MG63 (cell line): ENCODE measurements at regions not wholly inside any gene's neighbourhood (a gene's known extent, or its start where the extent isn't known, plus 50 kb on each side); places are given as distances from the start of the nearest gene placed in this dataset.

Source experiments
- DNase-seq: peaks from one replicate; pipeline ENCODE4 v3.0.0-alpha.2; 2020
- H3K27me3 ChIP-seq: fragments of 250-450 bp; sonication (Bioruptor Pico); 2 replicates; pipeline ENCODE4 v1.5.1; 2020; ENCODE audit warnings: mild to moderate bottlenecking, moderate library complexity
- H3K36me3 ChIP-seq: fragments of 250-450 bp; sonication (Bioruptor Pico); 2 replicates; pipeline ENCODE4 v1.5.1; 2020; ENCODE audit warnings: mild to moderate bottlenecking, moderate library complexity
- H3K4me3 ChIP-seq: fragments of 250-450 bp; sonication (Bioruptor Pico); 2 replicates; pipeline ENCODE4 v1.5.1; 2020; ENCODE audit warnings: mild to moderate bottlenecking, moderate library complexity
- H3K9me3 ChIP-seq: fragments of 250-450 bp; sonication (Bioruptor Pico); 2 replicates; pipeline ENCODE4 v1.5.1; 2020; ENCODE audit warnings: mild to moderate bottlenecking, moderate library complexity

DNA sequence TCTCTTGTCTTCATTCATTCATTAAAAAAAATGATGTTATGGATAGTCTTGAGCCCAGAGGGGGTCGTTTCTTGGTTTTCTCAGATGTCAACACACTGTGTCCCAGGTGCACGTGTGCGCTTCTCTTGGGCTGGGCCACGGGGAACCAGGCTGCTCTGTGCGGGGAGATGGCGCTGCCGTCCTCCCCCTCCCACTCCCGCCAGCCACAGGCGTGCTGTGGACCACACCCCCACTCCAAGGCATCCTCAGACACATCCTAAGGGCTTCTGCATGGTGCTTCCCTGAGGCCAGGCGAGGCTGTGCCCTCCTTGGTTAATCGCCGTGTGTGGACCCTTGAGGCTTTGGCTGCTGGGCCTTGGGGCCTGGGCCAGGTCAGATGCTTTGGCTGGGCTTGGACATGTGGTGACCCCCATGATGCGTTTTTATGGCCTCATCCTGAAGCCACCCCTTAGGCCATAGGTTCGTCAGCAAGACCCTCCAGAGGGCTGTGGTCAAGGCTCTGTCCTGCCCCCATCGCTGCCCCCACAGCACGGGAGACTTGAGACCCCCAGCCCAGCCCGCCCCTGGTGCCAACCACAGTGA lies 245.7 kb upstream of the CIBAR2 start:
- no peak overlapping the region for H3K4me3 ChIP-seq
- no peaks in the 10 kb centered on the region for H3K27me3 ChIP-seq
- H3K9me3 ChIP-seq: no peaks in the 10 kb centered on the region
- DNase-seq: no peak
- H3K36me3 ChIP-seq: no peaks in the 10 kb centered on the region

GRCh38 chr16:85358704-85359146 lies 246.5 kb upstream of the CIBAR2 start:
- Histone ChIP-seq H3K9me3 (no peaks in the 10 kb centered on the region), H3K36me3 (no peaks in the 10 kb centered on the region), H3K27me3 (no peaks in the 10 kb centered on the region), H3K4me3 (no peak overlapping the region)
- no peak for DNase-seq

GRCh38 chr16:85359147-85359822 lies 247.0 kb upstream of the CIBAR2 start:
- no peaks in the 10 kb centered on the region for H3K36me3 ChIP-seq
- H3K9me3 ChIP-seq: no peaks in the 10 kb centered on the region
- DNase-seq: no peak
- H3K4me3 ChIP-seq: no peak overlapping the region
- no peaks in the 10 kb centered on the region for H3K27me3 ChIP-seq

GRCh38 chr16:85360323-85361277 lies 248.3 kb upstream of the CIBAR2 start:
- no peak for DNase-seq

DNA sequence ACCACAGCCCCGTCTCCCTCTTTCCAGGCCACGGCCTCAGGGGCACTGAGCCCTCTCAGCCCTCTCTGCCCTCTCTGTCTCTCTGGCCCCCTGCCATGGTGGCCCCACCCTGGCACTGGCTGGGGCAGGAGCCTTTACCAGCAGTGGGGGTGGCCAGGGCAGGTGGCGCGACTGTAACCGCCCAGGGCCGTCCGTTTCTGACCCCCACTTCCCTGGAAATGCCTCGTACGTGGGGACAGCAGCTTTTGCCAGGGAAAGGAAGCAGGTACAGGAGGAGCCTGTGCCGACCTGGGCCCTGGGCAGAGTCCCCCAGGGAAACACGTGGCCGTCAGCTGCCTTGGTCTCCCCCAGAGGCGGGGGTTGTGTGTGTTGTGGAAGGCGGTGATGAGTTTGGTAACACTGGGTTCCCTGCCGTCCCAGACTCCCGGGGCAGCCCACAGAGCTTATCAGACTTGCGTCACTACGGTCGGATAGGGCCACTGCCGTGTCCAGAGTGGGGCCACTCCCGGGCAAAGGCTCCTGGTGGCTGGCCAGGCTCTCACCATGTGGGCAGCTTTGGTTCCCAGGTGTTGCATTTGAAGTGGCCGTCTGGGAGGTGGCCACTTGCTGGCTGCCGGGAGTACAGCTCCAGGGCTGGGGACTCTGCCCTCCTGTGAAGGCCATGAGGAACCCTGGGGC lies 249.3 kb upstream of the CIBAR2 start:
- no peak for DNase-seq
- no peaks in the 10 kb centered on the region for H3K36me3 ChIP-seq
- H3K27me3 ChIP-seq: no peaks in the 10 kb centered on the region
- no peaks in the 10 kb centered on the region for H3K9me3 ChIP-seq
- no peak overlapping the region for H3K4me3 ChIP-seq

More at GRCh38 chr16:85360323-85361277, 248.3 kb upstream of the CIBAR2 start:
- Histone ChIP-seq H3K4me3 (no peak overlapping the region), H3K27me3 (no peaks in the 10 kb centered on the region), H3K36me3 (no peaks in the 10 kb centered on the region), H3K9me3 (no peaks in the 10 kb centered on the region)

GRCh38 chr16:85362443-85362842 lies 250.2 kb upstream of the CIBAR2 start:
- Histone ChIP-seq H3K9me3 (no peaks in the 10 kb centered on the region), H3K36me3 (no peaks in the 10 kb centered on the region), H3K27me3 (no peaks in the 10 kb centered on the region), H3K4me3 (no peak overlapping the region)
- DNase-seq: no peak

- Histone ChIP-seq H3K9me3 (no peaks in the 10 kb centered on the region), H3K36me3 (no peaks in the 10 kb centered on the region), H3K27me3 (no peaks in the 10 kb centered on the region), H3K4me3 (no peak overlapping the region)
- no peak for DNase-seq
These were observed 249.7 kb upstream of the GSE1 start for GRCh38 chr16:85363427-85363826.

DNA sequence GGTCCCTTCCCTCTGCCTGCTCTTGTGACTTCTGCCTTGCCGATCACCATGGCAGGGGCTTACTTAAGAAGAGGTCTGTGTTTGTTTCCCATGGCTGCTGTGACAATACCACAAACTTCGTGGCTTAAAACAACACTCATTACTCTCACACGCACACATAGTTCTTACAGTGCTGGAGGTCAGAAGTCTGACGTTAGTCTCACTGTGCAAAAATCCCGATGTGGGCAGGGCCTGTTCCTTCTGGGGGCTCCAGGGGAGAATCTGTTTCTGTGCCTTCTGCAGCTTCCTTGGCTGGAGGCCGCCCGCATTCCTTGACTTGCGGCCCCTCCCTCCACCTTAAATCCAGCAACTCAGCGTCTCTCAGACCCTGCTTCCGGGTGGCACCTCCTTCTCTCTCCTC lies 249.2 kb upstream of the GSE1 start:
- no peak for DNase-seq
- no peak overlapping the region for H3K4me3 ChIP-seq
- no peaks in the 10 kb centered on the region for H3K27me3 ChIP-seq
- H3K36me3 ChIP-seq: no peaks in the 10 kb centered on the region
- no peaks in the 10 kb centered on the region for H3K9me3 ChIP-seq

- Histone ChIP-seq H3K27me3 (no peaks in the 10 kb centered on the region), H3K9me3 (no peaks in the 10 kb centered on the region), H3K36me3 (no peaks in the 10 kb centered on the region), H3K4me3 (no peak overlapping the region)
- DNase-seq: no peak
These were observed 248.6 kb upstream of the GSE1 start for GRCh38 chr16:85364323-85365040.

DNA sequence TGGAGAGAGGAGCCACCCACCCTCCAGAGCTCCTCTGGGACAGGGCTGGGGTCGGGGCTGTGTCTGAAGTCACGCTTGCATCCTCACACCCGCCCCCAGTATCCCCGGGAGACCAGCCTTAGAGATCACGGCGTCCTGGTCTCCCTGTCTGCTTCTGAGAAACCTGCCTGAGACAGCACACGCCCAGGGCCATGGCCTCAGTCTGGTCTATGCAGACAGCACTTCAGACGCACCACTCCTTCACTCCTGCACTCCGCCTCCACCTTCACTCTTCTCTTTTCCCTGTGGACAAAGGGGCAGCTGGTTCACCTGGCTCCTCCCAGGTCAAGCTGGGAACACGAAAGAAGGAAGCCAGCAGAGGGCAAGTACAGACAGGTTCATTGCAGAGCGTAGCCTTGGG lies 248.0 kb upstream of the GSE1 start:
- no peaks in the 10 kb centered on the region for H3K36me3 ChIP-seq
- no peak for DNase-seq
- H3K27me3 ChIP-seq: no peaks in the 10 kb centered on the region
- no peaks in the 10 kb centered on the region for H3K9me3 ChIP-seq
- no peak overlapping the region for H3K4me3 ChIP-seq

DNA sequence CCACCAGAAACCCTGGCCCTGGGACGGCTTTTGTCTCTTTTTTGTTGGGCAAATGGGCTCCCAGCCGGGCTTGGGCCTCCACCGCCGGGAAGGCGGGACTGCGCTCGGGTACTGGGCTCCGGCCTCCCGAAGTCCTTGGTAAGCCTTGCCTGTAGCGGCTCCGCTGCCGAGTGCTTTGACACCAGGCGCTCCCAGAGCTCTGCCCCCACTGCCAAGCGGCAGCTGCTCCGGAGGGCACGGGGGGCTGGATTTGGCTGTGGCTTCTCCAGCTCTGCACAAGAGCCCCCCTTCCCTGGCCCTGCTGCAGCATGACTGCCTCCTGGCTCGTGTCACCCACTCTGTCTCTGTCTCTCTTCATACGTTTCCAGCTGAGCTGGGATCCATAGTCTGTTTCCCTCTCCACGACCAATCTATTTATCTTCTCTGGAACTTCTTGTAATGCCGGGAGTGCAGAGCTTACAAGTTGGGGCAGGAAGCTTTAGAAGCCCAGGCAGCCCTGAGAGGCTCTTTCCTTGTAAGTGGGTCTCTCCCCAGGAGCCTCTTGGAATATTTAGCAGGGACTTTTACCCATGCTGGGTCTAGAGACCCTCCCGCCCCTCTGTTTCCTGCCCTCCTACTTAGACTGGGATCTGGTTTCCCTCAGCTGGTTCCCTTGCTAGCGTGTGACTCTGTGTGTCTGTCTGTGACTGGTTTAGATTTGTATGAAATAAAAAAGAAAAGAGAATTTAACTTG lies 246.9 kb upstream of the GSE1 start:
- DNase-seq: no peak
- no peaks in the 10 kb centered on the region for H3K9me3 ChIP-seq
- no peaks in the 10 kb centered on the region for H3K36me3 ChIP-seq
- H3K4me3 ChIP-seq: no peak overlapping the region
- H3K27me3 ChIP-seq: no peaks in the 10 kb centered on the region

DNA sequence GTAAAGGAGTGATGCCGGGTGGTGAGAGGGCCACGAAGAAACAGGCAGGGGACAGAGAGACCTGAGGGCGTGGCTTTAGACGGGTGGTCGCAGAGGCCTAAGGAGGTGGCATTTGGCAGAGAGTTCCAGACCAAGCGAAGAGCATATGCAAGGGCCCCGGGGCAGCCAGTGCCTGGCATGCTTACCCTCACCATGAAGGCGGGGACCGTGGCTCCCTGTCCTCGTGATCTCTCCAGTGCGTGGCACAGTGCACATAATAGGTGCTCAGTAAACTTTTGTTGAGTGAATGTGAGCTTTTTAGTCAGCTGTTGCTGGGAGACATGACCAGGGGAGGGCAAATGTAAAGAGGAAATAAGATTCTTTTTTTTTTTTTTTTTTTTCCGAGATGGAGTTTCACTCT lies 245.6 kb upstream of the GSE1 start:
- H3K36me3 ChIP-seq: no peaks in the 10 kb centered on the region
- H3K4me3 ChIP-seq: no peak overlapping the region
- H3K27me3 ChIP-seq: no peaks in the 10 kb centered on the region
- DNase-seq: no peak
- H3K9me3 ChIP-seq: no peaks in the 10 kb centered on the region

- H3K36me3 ChIP-seq: no peaks in the 10 kb centered on the region
- H3K9me3 ChIP-seq: no peaks in the 10 kb centered on the region
- no peak for DNase-seq
- H3K4me3 ChIP-seq: no peak overlapping the region
- H3K27me3 ChIP-seq: no peaks in the 10 kb centered on the region
These were observed 244.1 kb upstream of the GSE1 start for GRCh38 chr16:85369060-85369459.

GRCh38 chr16:85369741-85370528 lies 243.2 kb upstream of the GSE1 start:
- Histone ChIP-seq H3K27me3 (no peaks in the 10 kb centered on the region), H3K9me3 (no peaks in the 10 kb centered on the region), H3K4me3 (no peak overlapping the region), H3K36me3 (no peaks in the 10 kb centered on the region)
- peak; percentile 60 for DNase-seq

DNA sequence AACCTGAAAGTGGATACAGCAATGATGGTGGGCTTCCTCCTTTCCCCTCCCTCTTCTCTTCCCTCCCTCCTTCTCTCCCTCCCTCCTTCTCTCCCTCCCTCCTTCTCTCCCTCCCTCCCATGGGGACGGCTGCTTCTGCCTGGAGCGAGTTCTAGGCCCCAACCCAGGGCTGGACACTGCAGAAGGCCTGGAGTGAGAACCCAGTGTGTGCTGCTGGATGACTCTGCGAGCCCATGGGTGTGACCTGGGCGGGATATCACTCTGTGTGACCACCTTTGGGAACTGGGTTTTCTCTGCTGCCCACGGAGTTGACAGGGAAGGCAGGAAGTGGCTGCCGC lies 242.6 kb upstream of the GSE1 start:
- Histone ChIP-seq H3K36me3 (no peaks in the 10 kb centered on the region), H3K27me3 (no peaks in the 10 kb centered on the region), H3K9me3 (no peaks in the 10 kb centered on the region), H3K4me3 (no peak overlapping the region)
- DNase-seq: no peak
